ENCODE measurements at regions not wholly inside any gene's neighbourhood (a gene's known extent, or its start where the extent isn't known, plus 50 kb on each side); places are given as distances from the start of the nearest gene placed in this dataset.

- TF ChIP-seq POLR2A (IDR thresholded peaks at IDR 0.05) (no peak), CTCF (IDR thresholded peaks at IDR 0.05) (no peak)
Measured at GRCh38 chr6:23590498-23591126, 535.4 kb upstream of the NRSN1 start.

Measured in tibial nerve (tissue), 3 donors.